ENCODE measurements at regions not wholly inside any gene's neighbourhood (a gene's known extent, or its start where the extent isn't known, plus 50 kb on each side); places are given as distances from the start of the nearest gene placed in this dataset.
"Not testable (repeated sequence)": the region's sequence is repeated elsewhere in the genome, so short reads cannot be mapped to it uniquely, and the experiment has no call there.

DNA sequence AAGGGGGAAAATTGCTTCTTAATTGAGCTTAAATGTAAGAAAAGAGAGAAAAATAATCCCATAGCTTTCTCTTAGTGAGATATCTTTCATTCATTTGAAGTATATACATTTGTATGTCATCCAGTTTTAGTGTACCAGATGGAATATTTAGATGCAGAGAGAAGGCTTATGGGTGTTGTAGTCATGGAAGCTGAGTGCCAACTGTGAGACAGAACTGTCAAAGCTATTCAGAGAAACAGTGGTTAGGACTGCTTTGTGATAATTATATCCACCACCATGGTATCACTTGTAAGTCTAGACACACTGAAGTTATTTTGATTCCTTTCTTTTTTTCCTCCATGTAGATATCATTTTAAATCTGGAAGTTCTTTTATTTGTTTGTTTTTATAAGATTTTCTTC, 524.3 kb upstream of the EPHA7 start:
- no peak for DNase-seq (ENCODE audit: low spot score)

DNA sequence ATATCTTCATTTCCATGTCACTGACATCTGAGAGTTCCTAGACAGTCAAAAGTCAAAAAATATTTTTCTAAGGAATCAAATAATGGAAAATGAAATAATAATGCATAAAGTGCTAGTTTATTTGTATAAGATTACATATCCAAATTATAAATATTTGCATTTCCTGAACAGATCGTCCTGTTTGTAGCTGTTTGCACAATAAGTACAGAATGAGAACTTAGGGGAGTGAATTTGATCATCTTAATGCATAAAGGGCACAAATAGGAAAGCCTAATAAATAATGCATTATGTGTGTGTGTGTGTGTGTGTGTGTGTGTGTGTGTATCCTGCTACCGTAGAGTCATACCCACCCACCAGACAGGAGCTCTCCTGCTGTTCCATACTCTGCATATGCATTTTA, 521.0 kb upstream of the EPHA7 start:
- DNase-seq (ENCODE audit: low spot score): no peak

- no peak for DNase-seq (ENCODE audit: low spot score)
These were observed 512.8 kb upstream of the EPHA7 start for GRCh38 chr6:93932175-93932574.

GRCh38 chr6:93927731-93928130, 508.4 kb upstream of the EPHA7 start:
- no peak for DNase-seq (ENCODE audit: low spot score)

GRCh38 chr6:93919365-93919764, 500.0 kb upstream of the EPHA7 start:
- no peak for DNase-seq (ENCODE audit: low spot score)

DNA sequence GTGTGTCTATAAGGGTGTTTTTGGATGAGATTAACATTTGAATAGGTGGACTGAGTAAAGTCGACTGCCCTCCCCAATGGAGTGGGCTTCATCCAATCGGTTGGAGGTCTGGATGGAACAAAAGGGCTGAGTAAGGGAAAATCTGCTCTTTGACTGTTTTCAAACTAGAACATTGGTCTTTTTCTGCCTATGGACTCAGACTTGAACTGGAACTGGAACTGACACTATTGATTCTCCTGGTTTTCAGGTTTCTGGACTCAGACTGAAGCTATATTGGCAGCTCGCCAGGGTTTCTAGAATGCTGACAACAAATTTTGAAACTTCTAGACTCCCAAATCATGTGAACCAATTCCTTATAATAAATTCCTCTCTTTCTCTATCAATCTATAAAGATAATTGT, 498.9 kb upstream of the EPHA7 start:
- no peak for DNase-seq (ENCODE audit: low spot score)

DNA sequence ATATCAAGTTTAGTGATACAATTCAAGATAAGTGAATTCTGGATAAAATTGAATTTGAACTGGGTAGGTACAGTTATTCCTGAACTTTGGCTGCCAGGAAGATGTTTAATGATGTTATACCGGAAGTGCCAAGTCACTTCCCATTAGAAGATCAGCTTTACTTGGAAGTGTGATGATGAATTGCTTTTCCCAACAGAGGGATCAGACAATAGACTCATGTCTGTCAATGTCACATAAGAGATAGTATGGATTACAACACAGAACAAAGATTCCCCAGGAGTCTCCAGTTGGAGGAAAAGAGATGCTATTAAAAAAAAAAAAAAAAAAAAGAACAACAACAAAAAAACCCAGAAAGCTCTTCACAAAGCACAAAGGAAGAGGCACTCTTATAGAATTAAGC, 497.9 kb upstream of the EPHA7 start:
- no peak for DNase-seq (ENCODE audit: low spot score)

DNA sequence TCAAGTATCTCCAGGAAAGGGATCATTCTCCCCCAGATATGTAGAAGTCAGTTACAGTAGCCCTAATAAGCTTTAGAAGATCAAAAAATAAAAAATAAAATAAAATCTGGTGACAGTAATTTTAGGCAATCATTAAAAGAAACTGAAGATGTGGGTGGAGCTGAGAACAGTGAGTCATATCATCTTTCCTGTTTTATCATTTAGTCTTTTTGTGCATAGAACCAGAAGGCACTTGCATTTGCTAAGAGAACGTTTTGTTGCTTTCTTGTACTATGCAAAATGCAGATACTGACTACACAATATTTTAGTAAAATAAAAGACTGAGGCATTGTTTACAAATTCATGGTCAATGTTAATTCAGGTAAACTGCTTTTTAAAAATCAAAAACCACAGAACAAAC, 497.4 kb upstream of the EPHA7 start:
- no peak for DNase-seq (ENCODE audit: low spot score)

GRCh38 chr6:93915961-93916360, 496.6 kb upstream of the EPHA7 start:
- DNase-seq (ENCODE audit: low spot score): no peak

DNA sequence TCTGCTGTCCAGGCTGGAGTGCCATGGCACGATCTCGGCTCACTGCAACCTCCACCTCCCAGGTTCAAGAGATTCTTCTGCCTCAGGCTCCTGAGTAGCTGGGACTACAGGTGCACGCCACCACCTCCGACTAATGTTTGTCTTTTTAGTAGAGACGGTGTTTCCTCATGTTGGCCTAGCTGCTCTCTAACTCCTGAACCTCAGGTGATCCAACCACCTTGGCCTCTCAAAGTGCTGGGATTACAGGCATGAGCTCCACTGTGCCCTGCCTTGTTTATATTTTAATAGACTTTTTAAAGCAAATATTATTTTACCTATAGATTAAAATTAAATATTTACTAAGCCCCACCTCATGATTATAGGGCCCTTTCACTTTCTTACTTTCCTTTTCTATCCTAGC, 483.2 kb upstream of the EPHA7 start:
- no peak for DNase-seq (ENCODE audit: low spot score)

- DNase-seq (ENCODE audit: low spot score): no peak
These were observed 480.8 kb upstream of the EPHA7 start for GRCh38 chr6:93900142-93900541.

GRCh38 chr6:93896081-93896480, 476.7 kb upstream of the EPHA7 start:
- DNase-seq (ENCODE audit: low spot score): no peak

GRCh38 chr6:93894521-93894920, 475.2 kb upstream of the EPHA7 start:
- DNase-seq (ENCODE audit: low spot score): no peak

DNA sequence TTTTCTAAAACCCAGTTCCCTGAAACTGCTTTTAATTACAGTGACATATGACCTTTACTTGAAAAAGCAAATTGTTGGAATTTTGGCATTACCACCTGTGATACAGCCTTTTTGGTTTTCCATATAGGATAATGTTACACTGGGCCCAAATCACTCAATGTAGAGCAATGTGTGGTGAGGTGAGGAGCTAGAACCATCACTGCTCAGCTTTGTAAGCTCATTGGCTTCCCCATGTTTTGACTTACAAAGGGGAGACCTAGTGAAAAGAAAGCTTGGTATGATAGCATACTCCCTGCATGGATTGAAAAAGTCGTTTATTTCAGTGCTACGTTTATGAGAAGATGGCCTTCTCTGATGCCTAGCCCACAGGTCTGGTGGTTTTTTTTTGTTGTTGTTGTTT, 470.4 kb upstream of the EPHA7 start:
- no peak for DNase-seq (ENCODE audit: low spot score)

DNA sequence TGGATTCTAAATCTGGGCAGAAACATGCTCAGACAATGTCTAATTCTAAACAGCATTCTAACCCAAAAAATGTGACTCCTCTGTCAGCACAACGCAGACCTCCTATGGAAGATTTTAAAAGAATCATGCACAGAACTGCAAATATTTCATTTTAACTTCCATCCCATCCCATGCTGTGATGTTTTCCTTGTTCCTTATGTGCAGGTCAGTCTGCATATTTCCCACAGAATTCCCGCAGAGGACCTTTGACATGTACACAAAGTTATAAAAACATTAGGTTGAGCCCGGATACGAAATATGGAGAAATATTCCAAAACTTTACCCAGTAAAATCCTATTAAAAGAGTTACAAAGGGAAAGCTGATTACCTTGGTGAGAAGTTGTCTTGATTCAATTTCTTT, 467.1 kb upstream of the EPHA7 start:
- DNase-seq (ENCODE audit: low spot score): no peak

DNA sequence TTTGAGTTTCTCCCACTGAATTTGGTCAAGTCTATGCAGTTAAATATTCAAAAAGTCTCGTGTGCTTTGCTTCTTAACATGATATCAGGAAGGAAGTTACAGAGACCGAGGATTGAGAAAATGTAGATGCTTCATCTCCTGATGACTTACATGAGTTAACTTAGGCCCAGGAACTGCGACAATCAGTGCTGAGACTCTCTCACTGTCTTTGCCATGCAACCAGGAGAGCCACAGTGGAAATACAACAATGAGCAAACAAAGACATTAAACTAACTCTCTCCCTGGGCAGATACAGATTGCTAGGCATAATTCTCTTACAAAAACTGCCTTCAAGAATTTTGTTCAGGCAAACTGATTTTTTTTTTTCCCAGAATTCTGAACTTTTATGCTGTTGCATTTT, 440.6 kb upstream of the EPHA7 start:
- no peak for DNase-seq (ENCODE audit: low spot score)

DNA sequence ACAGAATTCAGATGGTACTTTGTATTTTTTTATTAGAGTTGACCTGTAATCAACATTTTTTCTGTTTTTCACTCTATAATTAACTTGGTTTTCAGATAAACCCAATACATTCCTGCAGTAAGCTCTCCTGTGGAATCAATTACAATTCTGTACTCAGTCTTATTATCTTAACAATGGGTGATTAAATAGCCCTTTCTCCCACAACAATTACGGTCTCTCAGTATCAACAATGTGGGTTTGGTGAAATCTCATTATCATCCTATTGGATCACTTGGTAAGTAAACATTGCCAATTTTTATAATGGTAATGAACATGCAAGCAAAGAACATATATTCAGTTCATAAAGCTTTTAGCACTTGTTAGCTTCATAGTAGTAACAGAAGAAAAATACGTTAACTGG, 438.9 kb upstream of the EPHA7 start:
- DNase-seq (ENCODE audit: low spot score): no peak

DNA sequence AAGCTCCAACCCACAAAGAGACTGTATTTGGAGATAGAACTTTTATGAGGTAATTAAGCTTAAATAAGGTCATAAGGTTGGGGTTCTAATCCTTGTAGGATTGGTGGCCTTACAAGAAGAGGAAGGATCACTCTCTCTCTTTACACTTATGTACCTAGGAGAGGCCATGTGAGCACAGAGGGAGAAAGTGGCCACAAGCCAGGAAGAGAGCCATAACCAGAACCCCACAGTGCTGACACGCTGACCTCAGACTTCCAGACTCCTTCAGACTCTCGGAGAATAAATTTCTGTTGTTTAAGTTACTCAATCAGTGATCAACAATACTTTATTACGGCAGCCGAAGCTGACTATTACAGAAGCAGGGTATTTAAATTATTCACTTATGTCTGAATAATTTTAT, 430.5 kb upstream of the EPHA7 start:
- DNase-seq (ENCODE audit: low spot score): no peak

DNA sequence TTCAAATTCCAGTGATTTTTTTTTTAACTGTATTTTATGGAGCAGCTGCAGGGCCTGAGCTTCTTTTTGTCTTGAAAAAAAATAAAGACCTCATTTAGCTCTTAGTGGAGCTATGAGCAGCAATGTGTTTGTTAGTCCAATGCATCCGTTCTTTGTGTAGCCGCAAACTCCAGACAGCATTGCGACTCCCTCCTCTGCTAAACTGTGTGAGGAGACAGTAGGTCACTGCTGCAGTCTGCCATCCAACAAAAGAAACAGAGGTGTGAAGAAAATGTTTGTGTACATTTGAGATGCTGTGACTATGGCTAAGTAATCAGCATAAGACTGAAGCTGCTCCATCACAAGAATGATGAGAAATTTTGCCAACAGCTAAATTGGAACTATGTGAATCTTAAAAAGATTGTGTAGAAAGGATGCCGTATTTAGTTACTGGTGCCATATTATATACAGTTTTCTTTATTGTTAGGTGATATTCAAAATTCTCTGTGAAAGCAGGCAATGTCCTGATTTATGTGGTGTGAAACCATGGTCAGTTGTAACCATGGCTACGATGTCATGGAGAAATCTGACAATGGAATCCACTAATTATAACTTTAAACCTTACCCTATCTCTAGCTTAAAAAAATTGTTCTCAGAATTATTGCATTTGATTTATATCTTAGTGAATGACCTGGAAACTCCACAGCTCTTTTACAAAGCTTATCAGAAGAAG, 428.8 kb upstream of the EPHA7 start:
- no peak for DNase-seq (ENCODE audit: low spot score)

GRCh38 chr6:93842178-93842577, 422.8 kb upstream of the EPHA7 start:
- DNase-seq (ENCODE audit: low spot score): no peak

GRCh38 chr6:93835451-93836145, 416.2 kb upstream of the EPHA7 start:
- DNase-seq (ENCODE audit: low spot score): not testable (repeated sequence)

GRCh38 chr6:93835026-93835425, 415.7 kb upstream of the EPHA7 start:
- not testable (repeated sequence) for DNase-seq (ENCODE audit: low spot score)

- not testable (repeated sequence) for DNase-seq (ENCODE audit: low spot score)
These were observed 414.0 kb upstream of the EPHA7 start for GRCh38 chr6:93833326-93833725.

GRCh38 chr6:93829757-93830156, 410.4 kb upstream of the EPHA7 start:
- not testable (repeated sequence) for DNase-seq (ENCODE audit: low spot score)

All from ecto neural progenitor cell (in vitro differentiated cells).